GM19395 (cell line): ENCODE measurements at regions not wholly inside any gene's neighbourhood (a gene's known extent, or its start where the extent isn't known, plus 50 kb on each side); places are given as distances from the start of the nearest gene placed in this dataset.

Source experiments
- ATAC-seq: cut with Tn5 transposase; IDR thresholded peaks from one replicate; pipeline ENCODE4 v1.9.1; 2021; ENCODE audit warnings: mild to moderate bottlenecking, moderate library complexity; ENCODE audit not compliant: unreplicated experiment

DNA sequence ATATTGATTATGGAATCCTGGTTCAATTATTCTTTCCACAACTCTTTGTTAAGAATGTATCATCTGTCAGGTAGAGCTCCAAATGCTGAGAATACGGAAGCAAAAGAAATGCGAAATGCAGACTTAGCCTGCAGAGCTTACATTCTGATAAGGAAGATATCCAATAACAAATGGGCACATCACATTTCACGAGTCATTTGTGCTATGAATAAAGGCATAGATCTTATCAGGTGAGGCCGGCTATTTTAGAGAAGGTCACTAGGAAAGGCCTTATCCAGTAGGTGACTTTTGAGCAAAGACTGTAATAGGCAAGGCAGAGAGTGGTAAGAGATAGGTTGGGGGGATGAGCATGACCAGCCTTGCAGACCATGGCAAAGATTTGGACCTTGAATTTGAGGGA is 174.3 kb upstream of the SERPINE2 start:
- ATAC-seq, result no peak

DNA sequence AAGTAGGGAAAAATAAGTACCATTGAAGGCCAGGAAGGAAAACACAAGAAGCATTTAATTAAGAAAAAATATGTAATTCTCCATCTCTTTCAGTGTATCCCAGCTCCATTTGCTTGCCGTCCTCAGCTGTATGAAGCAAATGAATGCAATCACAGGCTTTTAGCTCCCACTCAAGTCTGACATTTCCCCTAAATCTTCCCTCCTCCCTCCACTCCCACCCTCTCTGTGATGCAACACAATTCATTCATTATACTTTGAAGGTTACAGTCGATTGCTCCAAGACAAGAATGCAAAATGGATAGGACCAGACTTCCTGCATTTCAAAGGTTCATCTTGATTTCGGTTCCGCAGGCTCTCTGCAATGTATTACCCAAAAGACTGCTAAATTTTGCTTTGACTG is 172.7 kb upstream of the SERPINE2 start:
- no peak for ATAC-seq

DNA sequence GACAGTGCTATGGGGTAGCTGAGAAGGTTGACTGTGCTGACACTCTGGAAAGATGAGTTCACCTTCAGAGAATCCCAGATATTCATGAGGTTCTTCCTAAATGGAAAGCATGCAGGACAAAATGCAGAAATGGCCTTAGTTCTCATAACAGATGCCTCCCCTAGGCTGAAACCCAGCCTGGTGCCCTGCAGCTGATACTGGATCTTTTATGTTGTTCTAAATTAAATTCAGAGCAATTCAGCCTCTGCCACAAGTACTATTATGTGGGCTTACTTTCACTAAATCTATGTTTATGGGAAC is 172.0 kb upstream of the SERPINE2 start:
- no peak for ATAC-seq

DNA sequence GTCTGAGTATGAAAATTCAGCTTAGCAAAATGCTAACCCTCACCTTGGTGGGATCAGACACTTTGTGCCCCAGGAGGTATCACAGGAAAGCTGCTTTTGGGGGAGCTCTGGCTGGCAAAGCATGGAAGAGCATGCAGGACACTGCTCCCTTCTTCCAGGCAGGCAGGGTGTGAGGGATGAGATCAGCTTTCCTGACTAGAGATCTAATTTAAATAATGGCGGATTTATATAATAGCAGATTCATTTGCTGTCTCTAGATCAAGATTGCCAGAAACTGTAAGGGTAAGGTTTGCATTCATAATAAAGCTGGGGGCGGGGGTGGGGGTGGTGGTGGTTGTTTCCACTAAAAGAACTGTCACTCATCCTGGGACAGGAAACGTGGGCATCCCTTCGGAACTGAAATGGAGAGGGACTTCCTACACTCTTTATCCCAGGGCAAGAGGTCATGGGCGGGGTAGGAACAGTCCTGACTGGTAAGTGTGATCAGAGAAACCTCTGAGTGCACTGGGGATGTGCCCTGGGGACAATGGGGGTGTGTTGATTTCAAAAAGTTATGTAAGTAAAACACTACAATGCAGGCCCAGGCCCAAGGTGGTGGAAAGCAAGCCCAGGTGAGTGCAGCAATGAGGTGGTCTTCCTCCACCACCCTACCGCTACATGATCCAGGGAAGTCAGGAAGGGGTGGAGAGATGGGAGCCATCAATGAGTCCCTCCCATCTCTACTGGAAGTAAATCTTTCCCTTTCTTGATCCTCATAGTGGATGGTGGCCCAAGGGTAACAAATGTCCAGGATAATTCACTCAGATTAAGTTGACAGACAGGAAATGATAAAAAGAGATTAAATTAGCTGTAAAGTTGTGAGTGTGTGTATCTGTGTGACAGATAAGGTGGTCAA is 171.4 kb upstream of the SERPINE2 start:
- no peak for ATAC-seq

DNA sequence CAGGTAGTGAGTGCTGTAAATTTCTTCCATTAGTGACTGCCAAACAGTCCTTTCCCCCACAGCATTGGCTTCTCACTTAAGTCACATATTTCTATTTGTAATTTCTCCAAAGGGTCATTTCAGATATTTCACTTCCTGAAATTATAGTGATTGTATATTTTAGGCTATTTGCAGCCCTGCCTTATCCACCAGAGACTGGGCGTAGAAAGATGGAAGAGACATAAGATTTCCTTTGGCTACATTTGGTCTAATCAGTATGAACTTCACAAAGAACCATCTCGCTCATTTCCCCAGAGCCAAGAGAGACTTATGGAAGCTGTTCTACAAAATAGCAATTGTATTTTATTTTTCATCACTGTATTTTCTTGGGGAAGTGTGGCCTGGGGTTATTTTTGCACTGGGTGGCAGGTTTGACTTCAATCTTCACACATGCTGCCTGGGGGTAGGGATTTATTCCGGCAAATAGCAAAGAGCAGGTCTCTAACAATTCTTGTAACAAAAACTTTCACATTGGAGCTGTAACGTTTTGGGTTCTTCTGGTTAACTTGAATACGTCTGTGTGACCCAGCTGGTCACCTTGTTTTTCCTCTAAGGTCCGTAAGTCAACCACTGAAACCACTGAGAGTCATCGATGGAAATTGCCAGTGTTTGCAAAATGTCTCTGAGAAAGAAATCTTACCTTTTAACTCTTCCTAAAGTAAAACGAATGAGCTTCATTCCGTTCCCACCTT is 170.6 kb upstream of the SERPINE2 start:
- no peak for ATAC-seq

DNA sequence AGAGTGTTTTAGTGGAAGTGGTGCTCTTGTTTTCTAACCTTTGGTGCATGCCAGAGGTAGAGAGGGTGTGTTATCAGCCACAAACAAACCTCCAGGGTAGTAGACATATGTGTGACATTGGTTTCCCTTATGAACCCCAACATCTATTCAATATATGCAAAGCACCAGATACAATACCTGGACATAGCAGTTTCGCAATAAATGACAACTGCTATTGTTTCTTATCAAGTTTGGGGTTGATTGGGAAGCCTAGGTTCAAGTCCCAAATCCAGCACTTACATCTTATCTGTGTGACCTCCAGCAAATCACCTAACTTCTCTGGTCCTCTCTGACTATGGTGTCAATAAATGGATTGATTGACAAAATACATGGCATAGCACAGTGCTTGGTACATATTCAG is 169.4 kb upstream of the SERPINE2 start:
- ATAC-seq, result no peak

DNA sequence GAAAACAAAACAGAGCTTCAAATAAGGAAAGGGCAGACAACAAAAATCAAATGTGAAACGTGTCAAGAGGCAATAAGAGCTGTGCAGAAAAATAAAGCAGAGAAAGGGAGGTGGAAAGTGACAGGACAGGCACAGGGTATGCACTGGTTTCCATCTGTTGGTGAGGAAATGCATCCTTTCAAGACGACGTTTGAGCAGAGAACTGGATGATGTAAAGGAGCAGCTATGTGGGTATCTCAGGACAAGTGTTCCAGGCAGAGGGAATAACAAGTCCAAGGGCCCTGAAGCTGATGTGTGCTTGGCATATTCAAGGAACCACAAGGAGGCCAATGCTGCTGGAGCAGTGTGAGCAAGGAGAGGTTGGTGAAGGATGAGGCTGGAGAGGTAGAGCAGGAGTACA is 168.9 kb upstream of the SERPINE2 start:
- ATAC-seq, result no peak

DNA sequence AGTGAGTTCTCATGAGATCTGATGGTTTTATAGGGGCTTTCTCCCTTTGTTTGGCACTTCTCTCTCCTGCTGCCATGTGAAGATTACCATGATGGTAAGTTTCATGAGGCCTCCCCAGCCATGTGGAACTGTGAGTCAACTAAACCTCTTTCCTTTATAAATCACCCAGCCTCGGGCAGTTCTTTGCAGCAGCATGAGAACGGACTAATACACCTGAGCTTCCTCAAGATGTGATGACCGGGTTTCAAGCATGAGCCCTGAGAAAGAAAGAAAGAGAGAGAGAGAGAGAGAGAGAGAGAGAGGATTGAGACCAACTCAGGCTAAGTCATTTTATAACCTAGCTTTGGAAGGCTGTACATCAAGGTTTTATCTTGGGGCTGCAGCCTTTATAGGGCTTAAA is 167.7 kb upstream of the SERPINE2 start:
- ATAC-seq, result no peak

DNA sequence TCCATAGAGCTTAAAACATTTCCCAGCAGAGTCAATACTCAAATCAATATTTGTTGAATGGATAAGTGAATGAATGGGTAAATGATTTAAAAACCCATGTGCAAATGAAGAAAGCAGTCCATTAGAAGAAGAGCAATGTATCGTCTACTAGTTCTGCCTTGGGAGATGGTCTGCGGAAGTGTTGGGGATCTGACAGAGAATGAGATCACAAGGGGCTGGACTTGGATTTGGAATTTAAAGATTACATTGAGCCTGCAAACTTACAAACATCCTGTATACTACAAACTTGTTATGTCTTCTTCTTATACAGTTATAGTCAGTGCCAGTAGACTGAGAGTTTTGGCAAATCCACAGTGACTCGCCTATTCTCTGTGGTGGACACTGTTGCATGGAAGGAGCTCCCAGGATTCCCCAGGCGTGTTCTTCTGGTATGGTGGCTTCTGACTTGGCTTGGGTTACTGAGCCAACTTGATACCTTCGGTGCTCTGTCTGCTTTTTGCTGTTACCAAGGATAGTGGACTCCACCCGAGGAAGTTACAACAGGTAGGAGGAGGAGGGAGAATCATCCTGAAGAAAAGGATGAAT is 163.3 kb upstream of the SERPINE2 start:
- ATAC-seq, result no peak

DNA sequence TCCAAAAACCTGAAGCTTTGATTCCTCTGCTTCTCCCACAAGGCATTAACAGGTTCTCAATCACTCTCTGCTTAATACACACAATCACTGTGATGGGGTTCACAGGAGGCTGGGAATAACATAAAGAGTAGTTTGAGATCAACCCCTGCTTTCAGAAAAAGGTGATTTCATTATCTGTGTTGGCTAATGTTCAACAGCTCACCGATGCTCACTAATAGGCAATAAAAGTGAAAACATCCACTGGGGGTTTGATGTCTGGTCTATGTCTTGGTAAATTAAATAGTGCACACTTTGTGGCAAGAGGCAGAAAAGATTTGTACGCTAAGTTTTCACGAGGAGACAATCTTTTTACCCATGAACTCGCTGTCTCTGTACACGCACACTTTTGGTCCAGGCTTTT is 159.3 kb upstream of the SERPINE2 start:
- no peak for ATAC-seq

DNA sequence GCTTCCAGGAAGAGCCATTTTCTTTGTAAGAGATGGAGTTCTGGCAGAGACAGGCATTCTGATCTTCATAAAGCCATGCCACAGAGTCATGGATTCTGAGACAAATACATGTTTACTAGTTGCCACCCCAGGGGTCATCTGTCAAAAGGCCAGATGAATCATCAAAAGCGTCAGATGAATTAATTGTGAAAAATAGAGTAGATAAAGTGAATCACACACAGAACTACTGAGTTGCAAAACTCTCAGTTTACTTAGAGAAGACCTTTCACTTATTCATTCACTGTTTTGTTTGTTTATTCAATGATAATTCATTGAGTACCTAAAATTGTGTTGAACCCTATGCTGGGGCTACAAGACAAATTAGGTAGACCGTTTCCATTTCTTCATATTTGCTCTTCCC is 157.7 kb upstream of the SERPINE2 start:
- no peak for ATAC-seq

DNA sequence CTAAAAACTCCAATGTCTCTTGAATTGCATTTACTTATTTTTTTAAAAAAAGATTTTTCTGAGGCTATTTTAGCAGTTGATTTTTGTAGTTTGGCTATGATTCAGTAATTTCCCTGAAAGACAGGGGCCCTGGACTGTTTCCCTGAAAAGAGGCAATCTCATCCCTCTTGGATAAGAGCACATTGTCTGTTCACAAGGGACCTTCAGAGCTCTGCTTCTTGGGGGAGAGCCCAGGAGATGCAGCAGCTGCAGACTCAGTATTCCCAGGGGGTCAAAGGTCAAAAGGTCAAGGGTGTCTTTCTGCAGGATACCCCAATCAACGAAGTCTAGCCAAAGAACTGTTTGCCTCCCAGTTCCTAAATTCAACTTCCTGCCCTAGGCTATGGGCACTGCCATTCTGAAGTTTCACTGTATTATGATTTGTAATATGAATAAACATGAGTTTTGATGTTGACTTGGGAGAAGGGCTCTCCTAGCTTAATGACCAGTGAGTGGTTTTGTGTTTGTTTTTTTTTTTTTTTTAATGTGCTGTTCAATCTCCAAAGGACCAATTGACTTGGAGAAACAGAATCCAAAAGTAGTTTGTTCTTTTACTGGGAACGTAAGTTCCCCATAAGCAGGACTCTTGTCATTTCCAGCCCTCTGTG is 157.0 kb upstream of the SERPINE2 start:
- ATAC-seq, result no peak

DNA sequence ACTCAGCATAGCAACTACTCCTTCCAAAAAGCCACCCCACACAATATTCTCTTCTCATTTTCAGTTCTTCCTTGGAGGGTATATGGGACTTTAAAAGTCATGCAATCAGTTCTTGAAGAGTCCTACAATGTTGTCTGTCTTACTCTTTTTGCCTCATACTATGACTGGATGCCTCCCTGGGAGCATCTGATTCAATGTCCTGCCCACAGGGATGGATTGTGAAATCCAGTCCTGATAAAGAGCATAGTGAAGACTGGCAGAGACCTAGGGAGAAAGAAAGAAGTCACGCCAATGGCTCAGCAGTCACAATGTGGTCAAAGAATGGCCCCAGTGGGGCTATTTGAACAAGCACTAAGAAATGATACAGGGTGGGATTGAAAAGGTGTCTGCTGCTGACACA is 155.1 kb upstream of the SERPINE2 start:
- ATAC-seq, result no peak

DNA sequence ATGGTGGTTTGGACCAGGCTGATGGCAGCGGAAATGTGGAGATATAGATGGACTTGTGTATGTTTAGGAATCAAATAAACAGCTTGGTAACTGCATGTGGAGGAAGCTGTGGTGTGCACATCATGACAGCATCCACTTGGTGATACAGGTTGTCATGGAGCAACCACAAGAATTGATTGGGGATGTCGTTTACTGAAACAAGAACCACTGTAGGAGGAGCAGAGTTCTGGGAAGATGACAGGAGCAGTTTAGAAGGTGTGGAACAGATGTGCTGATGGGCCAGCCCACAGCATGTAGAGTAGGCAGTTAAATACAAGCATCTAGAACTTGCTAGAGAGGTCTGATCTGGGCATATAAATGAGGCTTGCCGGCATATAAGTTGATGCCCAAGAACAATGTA is 152.4 kb upstream of the SERPINE2 start:
- ATAC-seq, result no peak

DNA sequence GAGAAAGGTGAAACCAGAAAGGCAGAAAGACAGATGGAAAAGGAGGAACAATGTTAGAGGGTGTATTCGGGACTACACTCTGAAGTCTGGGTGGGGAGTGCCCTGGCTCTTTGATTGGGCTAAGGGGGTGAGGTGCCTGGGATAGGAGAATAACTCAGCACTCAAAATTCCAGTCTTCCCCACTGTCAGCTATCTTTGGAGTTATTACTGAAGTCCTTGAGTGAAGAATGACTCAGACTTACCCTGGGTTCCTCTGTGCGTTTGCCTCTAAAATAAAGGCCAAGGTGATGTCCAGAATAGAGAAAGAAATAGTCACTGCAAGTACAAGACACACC is 151.8 kb upstream of the SERPINE2 start:
- ATAC-seq, result no peak

DNA sequence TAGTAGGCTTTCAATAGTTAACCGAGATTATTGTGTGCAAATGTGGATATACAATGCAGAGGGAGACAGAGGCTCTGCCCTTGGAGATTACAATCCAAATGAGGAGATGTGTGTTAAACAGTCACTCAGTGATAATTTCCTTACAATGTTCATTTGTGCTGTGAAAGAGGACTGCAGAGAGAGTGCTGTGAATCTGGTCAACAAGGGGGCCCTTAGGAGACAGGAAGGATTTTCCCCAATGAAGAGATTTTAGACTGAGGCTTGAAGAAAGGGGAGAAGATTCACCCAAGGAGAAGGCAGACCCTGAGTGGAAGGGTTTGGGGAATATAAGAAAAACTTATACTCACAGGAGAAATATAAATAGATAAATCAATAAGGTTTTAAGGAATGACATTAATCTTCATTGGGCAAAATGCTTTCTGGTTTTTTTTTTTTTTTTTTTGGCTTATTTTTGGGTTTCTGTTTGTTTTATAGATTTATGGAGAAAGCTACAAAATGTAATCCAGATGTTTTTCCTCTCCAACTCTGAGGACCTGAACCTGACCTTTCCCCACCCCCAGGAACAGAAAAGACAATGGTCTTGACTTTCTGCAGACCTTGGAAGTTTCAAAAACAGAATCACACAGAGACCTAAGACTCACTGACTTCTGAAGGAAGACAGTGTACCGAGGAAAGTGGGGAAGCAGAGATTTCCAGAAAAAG is 151.3 kb upstream of the SERPINE2 start:
- ATAC-seq, result no peak

DNA sequence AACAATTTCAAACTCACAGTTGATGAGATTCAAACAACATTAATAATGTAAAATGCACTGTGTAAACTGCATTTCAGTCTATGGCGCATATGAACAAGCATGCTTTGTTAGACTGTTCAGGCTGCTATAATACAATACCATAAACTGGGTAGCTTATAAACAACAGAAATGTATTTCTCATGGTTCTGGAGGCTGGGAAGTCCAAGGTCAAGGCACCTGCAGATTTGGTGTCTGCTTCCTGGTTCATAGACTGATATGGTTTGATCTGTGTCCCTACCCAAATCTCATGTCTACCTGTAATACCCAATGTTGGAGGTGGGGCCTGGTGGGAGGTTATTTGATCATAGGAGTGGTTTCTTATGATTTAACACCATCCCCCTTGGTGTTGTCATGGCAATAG is 148.1 kb upstream of the SERPINE2 start:
- no peak for ATAC-seq

DNA sequence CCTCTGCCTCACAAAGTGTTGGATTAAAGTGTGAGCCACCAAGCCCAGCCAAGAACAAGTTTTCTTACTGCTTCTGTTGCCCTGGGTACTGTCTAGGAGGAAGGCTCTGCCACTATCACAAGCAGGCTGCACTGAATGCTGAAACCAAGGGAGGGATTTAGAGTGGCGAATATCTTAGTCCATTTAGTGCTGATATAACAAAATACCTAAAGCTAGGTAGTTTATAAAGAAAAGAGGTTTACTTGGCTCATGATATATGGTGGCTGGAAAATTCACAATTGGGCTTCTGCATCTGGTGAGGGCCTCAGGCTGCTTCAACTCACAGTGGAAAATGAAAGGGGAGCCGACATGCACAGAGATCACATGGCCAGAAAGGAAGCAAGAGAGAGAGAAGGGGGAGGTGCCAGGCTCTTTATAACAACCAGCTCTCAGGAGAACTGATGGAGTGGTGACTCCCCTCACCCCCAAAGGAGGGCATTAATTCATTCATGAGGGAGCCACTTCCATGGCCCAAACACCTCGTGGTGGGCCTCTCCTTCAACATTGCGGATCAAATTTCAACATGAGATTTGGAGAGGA is 146.0 kb upstream of the SERPINE2 start:
- no peak for ATAC-seq

DNA sequence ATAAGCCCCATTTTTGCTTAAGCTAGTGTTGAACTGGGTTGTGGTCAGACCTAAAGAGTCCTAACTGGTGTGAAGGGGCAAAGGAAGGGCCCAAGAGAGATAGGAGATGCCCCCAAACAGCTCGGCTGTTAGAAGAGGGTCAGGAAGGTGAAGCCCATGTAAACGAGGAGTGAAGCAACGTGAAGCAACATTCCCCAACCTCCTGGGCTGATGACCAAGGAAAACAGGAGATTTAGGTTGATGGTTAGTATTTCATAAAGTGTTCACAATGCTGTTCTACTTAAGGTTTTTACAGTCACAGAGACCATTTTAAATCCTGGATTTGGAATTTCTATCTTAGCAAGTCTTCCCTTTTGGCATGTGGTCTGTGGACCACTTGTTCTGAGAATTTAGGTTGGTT is 144.0 kb upstream of the SERPINE2 start:
- ATAC-seq, result no peak

DNA sequence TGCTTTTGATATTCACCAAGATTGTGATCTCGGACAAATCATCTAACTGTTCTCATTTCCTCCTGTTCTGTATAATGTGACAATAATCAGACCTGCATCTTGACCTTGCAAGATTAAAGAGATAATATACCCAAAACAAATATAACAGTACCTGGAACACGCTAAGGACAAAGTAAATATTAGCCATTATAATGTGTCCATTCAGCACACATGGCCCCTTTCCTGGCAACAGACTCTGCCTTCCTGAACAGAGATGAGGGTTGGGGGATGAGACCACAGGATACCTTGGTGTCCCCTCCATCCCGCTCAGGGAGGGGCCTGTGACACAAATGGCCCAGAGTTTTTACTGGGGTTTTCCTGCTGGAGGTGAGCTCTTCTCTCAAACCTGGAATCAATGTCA is 143.4 kb upstream of the SERPINE2 start:
- no peak for ATAC-seq
